ENCODE measurements at regions not wholly inside any gene's neighbourhood (a gene's known extent, or its start where the extent isn't known, plus 50 kb on each side); places are given as distances from the start of the nearest gene placed in this dataset.

- DNase-seq (ENCODE audit: low spot score): no peak
- TF ChIP-seq CTCF (IDR thresholded peaks at IDR 0.05; ENCODE audit: borderline replicate concordance, control extremely low read depth, extremely low read depth, insufficient read depth, missing control alignments): no peak
- in situ Hi-C loops (cut with MboI; ENCODE audit: low sequenced_read_pairs, unreplicated experiment): no loop called here
Measured at GRCh38 chr6:140874066-140874465, 1258.7 kb upstream of the GJE1 start.

DNA sequence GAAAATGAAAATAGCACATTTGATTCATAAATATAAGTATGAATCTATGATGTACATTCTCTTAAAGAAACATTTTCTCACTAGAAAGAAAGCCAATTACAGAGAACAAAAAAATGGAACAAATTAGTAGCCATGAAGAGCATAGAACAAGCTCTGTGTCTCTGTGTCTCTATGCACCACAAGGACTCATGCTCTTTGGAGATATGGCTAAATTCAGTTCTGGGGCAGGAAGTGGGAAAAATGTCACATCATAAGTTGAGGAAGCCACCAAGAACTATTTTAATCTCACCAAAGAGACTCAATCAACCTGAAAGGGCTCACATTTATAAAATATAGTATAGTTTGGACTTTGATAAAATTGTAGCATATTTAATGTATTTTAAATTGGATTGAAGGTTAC lies 1259.8 kb upstream of the GJE1 start:
- DNase-seq (ENCODE audit: low spot score): no peak
- no peak for TF ChIP-seq CTCF (IDR thresholded peaks at IDR 0.05; ENCODE audit: borderline replicate concordance, control extremely low read depth, extremely low read depth, insufficient read depth, missing control alignments)
- in situ Hi-C loops (cut with MboI; ENCODE audit: low sequenced_read_pairs, unreplicated experiment): no loop called here

DNA sequence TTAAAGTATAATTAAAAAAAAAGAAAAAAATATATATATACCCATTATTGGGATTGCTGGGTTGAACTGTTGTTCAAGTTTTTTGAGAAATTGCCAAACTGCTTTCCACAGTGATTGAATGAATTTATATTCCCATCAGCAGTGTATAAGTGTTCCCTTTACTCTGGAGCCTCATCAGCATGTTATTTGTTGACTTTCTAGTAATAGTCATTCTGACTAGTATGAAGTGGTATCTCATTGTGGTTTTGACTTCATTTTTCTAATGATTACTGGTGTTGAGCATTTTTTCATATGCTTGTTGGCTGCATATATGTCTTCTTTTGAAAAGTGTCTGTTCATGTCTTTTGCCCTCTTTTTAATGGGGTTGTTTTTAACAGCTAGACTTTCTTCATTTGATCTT lies 1260.8 kb upstream of the GJE1 start:
- in situ Hi-C loops (cut with MboI; ENCODE audit: low sequenced_read_pairs, unreplicated experiment): no loop called here
- no peak for TF ChIP-seq CTCF (IDR thresholded peaks at IDR 0.05; ENCODE audit: borderline replicate concordance, control extremely low read depth, extremely low read depth, insufficient read depth, missing control alignments)
- no peak for DNase-seq (ENCODE audit: low spot score)

DNA sequence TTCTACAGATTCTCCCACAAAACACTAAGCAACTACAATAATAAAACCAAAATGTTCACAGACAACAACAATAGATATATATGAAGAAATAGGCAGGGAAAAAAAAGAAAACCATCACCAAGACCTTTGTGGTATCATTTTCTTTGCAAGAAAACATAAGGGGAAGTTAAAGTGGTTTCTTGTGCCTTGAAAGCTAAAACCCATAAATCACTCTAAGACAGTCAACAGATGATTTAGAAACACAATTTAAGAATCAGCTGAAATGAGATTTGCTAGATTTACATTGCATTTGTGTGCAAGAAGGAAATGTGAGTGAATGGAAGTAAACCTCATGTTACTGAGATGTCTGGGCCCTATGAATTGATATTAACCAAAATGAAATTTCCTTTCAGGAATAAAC lies 1265.4 kb upstream of the GJE1 start:
- in situ Hi-C loops (cut with MboI; ENCODE audit: low sequenced_read_pairs, unreplicated experiment): no loop called here
- no peak for DNase-seq (ENCODE audit: low spot score)

GRCh38 chr6:140858381-140858971 lies 1274.2 kb upstream of the GJE1 start:
- no peak for TF ChIP-seq CTCF (IDR thresholded peaks at IDR 0.05; ENCODE audit: borderline replicate concordance, control extremely low read depth, extremely low read depth, insufficient read depth, missing control alignments)
- no peak for DNase-seq (ENCODE audit: low spot score)
- in situ Hi-C loops (cut with MboI; ENCODE audit: low sequenced_read_pairs, unreplicated experiment): no loop called here

More for the DNA sequence above, 1265.4 kb upstream of the GJE1 start:
- TF ChIP-seq CTCF (IDR thresholded peaks at IDR 0.05; ENCODE audit: borderline replicate concordance, control extremely low read depth, extremely low read depth, insufficient read depth, missing control alignments): no peak

DNA sequence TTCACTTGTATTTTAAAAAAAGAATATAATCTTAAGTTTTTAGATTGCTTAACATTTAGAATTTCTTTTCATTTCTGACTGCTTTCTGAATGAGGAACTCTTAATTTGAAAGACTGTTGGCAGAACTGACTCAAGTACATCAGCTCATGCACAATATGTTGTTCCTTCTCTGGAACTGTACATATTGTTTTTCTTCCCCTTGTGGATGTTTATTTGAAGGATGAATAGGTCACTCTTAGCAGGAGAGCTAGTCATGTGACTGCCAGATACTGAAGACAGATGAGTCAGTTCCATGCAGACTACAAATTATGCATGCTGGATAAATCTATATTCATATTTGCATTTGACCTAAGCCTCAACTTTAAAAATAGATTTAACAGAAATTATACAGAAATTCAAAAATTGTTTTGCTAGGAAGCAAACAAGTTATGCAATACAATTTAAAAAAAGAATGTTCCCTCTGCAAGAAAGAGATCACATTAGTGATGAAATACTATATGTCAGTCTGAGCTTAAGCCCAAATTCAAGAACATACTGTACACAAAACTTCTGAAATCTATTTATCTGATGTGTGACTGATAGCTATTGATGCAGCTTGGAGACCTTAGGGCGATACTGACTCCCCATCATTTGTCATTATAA lies 1274.9 kb upstream of the GJE1 start:
- no peak for TF ChIP-seq CTCF (IDR thresholded peaks at IDR 0.05; ENCODE audit: borderline replicate concordance, control extremely low read depth, extremely low read depth, insufficient read depth, missing control alignments)
- DNase-seq (ENCODE audit: low spot score): no peak
- in situ Hi-C loops (cut with MboI; ENCODE audit: low sequenced_read_pairs, unreplicated experiment): no loop called here
